GM19468 (cell line): ENCODE measurements at regions not wholly inside any gene's neighbourhood (a gene's known extent, or its start where the extent isn't known, plus 50 kb on each side); places are given as distances from the start of the nearest gene placed in this dataset.

Experiments used
- ATAC-seq: cut with Tn5 transposase; IDR thresholded peaks from one replicate; pipeline ENCODE4 v1.9.1; 2021; ENCODE audit warnings: mild to moderate bottlenecking, moderate library complexity, moderate number of reproducible peaks; ENCODE audit not compliant: unreplicated experiment; ENCODE audit errors: extremely low read depth

- ATAC-seq, result no peak
These were observed 217.0 kb downstream of the TMEM38B start for GRCh38 chr9:105911104-105911911.

GRCh38 chr9:105912157-105912862, 218.0 kb downstream of the TMEM38B start:
- no peak for ATAC-seq

GRCh38 chr9:105912863-105913516, 218.6 kb downstream of the TMEM38B start:
- ATAC-seq, result no peak

- ATAC-seq, result no peak
These were observed 226.9 kb downstream of the TMEM38B start for GRCh38 chr9:105921057-105921726.

- no peak for ATAC-seq
These were observed 234.1 kb downstream of the TMEM38B start for GRCh38 chr9:105928416-105928815.

GRCh38 chr9:105930011-105930627, 235.8 kb downstream of the TMEM38B start:
- no peak for ATAC-seq

- ATAC-seq, result no peak
These were observed 237.9 kb downstream of the TMEM38B start for GRCh38 chr9:105932276-105932675.

GRCh38 chr9:105950448-105950847, 256.1 kb downstream of the TMEM38B start:
- ATAC-seq, result no peak

GRCh38 chr9:105950894-105951293, 256.6 kb downstream of the TMEM38B start:
- no peak for ATAC-seq

- ATAC-seq, result no peak
These were observed 260.2 kb downstream of the TMEM38B start for GRCh38 chr9:105954517-105954916.

GRCh38 chr9:105957830-105958229, 263.5 kb downstream of the TMEM38B start:
- no peak for ATAC-seq

- no peak for ATAC-seq
These were observed 264.2 kb downstream of the TMEM38B start for GRCh38 chr9:105958587-105958986.

GRCh38 chr9:105959531-105959930, 265.2 kb downstream of the TMEM38B start:
- no peak for ATAC-seq

- ATAC-seq, result no peak
These were observed 269.2 kb downstream of the TMEM38B start for GRCh38 chr9:105963343-105964099.

GRCh38 chr9:105964156-105964555, 269.8 kb downstream of the TMEM38B start:
- ATAC-seq, result no peak

GRCh38 chr9:105966834-105967233, 272.5 kb downstream of the TMEM38B start:
- ATAC-seq, result no peak

- ATAC-seq, result no peak
These were observed 272.9 kb downstream of the TMEM38B start for GRCh38 chr9:105967248-105967647.

- ATAC-seq, result no peak
These were observed 273.5 kb downstream of the TMEM38B start for GRCh38 chr9:105967797-105968196.

GRCh38 chr9:105968811-105969466, 274.6 kb downstream of the TMEM38B start:
- ATAC-seq, result no peak
